ENCODE measurements at regions not wholly inside any gene's neighbourhood (a gene's known extent, or its start where the extent isn't known, plus 50 kb on each side); places are given as distances from the start of the nearest gene placed in this dataset.

- DNase-seq (ENCODE audit: low spot score): no peak
These were observed 62.0 kb upstream of the CLNK start for GRCh38 chr4:10746371-10747171.

- DNase-seq (ENCODE audit: low spot score): no peak
These were observed 58.8 kb upstream of the CLNK start for GRCh38 chr4:10743357-10743756.

GRCh38 chr4:10741961-10742699 is 57.6 kb upstream of the CLNK start:
- DNase-seq (ENCODE audit: low spot score): no peak

GRCh38 chr4:10740891-10741620 is 56.5 kb upstream of the CLNK start:
- DNase-seq (ENCODE audit: low spot score): no peak

- DNase-seq (ENCODE audit: low spot score): no peak
These were observed 55.7 kb upstream of the CLNK start for GRCh38 chr4:10740251-10740650.

- no peak for DNase-seq (ENCODE audit: low spot score)
These were observed 54.4 kb upstream of the CLNK start for GRCh38 chr4:10738826-10739489.

- no peak for DNase-seq (ENCODE audit: low spot score)
These were observed 52.8 kb upstream of the CLNK start for GRCh38 chr4:10737337-10737736.

- no peak for DNase-seq (ENCODE audit: low spot score)
These were observed 52.3 kb upstream of the CLNK start for GRCh38 chr4:10736895-10737294.

- no peak for DNase-seq (ENCODE audit: low spot score)
These were observed 51.7 kb upstream of the CLNK start for GRCh38 chr4:10736266-10736665.

- DNase-seq (ENCODE audit: low spot score): peak; percentile 1
These were observed 50.1 kb upstream of the CLNK start for GRCh38 chr4:10734697-10735096.
